CD4-positive, alpha-beta T cell treated with Interferon gamma for 1 hour (primary cell): ENCODE measurements at regions not wholly inside any gene's neighbourhood (a gene's known extent, or its start where the extent isn't known, plus 50 kb on each side); places are given as distances from the start of the nearest gene placed in this dataset.

Source experiments
- DNase-seq: peaks from one replicate; pipeline ENCODE4 v3.0.0-alpha.2; 2020

- DNase-seq, result no peak
Observed at GRCh38 chr4:155512046-155512445, 135.3 kb upstream of the MAP9 start.

DNA sequence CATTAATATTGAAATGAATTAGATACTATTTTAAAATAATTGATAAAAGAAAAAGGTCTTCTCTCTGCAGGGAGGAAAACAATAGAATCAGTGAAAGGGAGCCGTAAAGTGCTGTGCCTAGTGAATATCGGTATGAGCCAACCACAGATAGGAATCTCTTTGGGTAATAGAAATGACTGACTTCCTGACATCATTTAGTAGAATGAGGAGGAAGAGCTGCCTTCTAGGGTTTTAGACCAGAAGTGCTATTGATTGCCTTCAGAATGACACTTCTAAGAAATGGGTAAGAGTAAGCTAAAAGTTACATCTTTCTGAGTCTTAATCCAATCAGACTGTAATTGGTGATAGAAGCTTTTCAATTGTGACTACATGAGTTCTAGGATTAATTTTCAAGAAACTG lies 134.0 kb upstream of the MAP9 start:
- no peak for DNase-seq

DNA sequence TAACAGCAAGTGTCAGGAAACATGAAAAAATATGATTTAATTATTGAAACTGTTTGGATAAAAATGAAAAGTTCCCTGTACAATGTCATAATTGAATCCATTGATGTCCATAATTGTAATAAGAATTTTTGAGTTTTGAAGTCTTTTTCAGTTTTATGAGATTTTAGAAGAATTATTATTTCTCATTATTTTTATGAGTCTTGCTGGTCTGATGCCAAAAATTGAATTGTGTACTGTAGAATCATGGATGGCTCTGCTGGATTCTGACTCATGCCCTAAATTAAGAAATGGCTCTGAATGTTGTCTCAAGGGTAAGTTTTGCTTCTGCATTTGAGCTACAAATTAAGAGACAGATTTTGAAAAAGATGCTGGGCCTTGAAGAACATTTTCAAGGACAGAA lies 132.8 kb upstream of the MAP9 start:
- no peak for DNase-seq

DNA sequence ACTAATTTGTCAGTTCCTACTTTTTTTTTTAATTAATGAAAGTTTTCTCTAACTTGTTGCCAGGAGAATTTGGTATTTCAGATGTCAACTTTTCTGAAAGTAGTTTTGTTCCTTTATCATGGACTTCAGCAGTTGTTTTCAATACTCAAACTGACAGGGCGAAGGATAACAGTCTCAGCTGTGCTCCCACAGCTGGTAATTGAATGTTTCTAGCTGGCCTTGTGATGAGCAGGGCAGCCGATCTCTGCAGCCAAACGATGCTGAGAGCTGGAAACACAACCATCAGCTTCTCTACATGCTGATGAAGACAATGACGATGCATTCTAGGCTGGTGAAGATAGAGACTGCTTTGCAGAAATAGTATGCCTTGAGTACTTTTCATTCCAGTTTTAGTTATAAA lies 130.0 kb upstream of the MAP9 start:
- no peak for DNase-seq

DNA sequence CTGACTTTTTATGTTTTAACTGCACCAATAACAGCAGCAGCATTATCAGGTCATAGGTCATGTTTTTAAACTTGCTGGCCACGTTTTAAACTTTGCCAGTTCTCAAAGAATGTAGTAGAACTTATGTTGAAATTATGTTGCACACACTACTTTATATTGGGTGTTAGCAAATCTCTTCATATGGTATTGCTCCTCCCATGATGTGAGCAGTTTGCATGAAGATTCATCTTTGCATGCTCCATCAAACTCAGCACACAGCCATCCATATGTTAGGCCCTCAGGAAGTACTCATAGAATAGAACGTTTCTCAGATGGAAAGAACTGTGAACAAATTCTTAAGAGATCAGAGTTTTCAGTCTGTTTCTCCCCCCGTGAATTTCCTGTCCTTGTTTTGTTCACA lies 128.6 kb upstream of the MAP9 start:
- no peak for DNase-seq

GRCh38 chr4:155497306-155497705 lies 120.5 kb upstream of the MAP9 start:
- DNase-seq, result no peak

GRCh38 chr4:155496294-155496626 lies 119.5 kb upstream of the MAP9 start:
- DNase-seq, result no peak

- DNase-seq, result no peak
Observed at GRCh38 chr4:155495572-155496293, 119.0 kb upstream of the MAP9 start.

DNA sequence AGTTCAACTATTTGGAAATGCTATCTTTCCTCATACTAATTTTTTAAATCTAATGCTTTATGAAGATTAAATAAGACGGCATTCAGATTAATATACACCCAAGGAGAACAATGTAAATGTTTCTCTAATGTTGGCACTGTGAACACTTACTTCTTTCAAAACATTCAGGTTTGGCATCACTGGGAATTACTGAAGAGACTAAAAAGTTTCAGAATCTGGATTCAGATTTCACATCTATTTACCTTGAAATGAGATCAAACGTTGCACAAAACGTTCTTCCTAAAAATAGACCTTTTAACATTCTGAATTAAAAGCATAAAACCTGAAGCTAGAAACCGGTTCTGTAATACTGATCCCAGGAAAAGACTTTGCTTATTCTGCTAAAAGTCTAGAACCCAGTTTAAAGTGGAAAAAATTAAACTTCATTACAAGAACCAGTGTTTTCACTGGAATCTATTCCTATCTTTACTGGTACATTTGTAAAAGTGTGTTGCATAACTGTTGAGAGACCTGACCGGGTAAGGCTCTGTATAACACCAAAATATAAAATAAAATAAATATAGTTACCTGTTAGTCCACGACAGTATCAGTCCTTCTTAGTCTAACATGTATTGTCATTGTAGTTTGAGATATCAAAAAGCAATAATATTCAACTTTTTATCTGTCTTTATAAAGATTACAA lies 117.4 kb upstream of the MAP9 start:
- DNase-seq, result no peak

- no peak for DNase-seq
Observed at GRCh38 chr4:155491336-155492120, 114.8 kb upstream of the MAP9 start.

GRCh38 chr4:155489271-155489670 lies 112.5 kb upstream of the MAP9 start:
- DNase-seq, result no peak

DNA sequence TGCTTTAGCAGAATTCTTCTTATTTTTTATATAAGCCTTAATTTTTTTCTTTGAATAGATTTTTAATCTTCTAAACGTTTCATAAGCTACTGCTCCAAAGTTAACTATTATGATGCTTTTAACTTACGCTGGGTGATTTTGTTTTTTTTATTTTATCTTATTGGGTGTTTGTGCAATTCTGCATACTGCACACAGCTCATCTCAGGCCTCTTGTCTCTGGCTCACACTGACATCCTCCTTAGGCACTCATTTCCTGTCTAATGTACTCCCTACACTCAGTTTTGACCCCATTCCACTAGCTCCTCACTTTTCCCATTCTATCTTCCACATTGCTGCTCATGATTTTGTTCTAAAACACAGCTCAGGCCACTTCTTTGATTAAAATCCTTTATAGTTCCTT lies 111.9 kb upstream of the MAP9 start:
- no peak for DNase-seq

GRCh38 chr4:155487210-155487609 lies 110.4 kb upstream of the MAP9 start:
- DNase-seq, result no peak

GRCh38 chr4:155481150-155481549 lies 104.4 kb upstream of the MAP9 start:
- no peak for DNase-seq

GRCh38 chr4:155479835-155480234 lies 103.1 kb upstream of the MAP9 start:
- no peak for DNase-seq

GRCh38 chr4:155478336-155478835 lies 101.6 kb upstream of the MAP9 start:
- no peak for DNase-seq

- DNase-seq, result no peak
Observed at GRCh38 chr4:155474758-155475157, 98.0 kb upstream of the MAP9 start.

DNA sequence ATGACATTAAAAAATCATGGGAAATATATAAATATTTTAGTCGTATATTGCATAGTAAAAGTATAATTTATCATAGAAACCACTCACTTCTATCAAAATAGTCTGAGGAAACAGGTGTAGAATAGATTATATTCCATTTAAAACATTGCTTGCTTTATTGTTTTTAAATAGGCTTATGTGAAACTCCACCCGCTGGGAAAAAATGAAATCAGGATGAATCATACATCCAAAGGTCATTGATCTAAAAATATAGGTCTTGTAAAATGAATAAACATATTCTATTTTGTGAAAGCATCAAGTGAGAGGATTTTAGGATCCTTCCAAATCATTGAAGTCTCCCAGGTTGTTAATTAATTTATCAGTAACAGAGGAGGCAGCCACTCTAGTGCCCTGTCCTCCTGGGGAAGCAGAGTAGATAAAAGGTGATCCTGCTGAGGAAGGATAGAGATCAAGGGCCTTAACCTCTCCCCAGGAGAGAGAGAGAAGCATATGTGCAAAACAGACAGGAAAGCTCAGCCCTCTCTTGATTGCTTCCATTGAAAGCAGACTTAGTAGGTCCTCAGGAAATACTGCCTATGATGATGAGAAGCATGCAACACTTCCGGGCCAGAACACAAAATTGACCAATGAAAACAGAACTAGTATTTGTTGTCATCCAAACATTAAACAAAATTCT lies 96.8 kb upstream of the MAP9 start:
- no peak for DNase-seq

GRCh38 chr4:155468282-155468681 lies 91.5 kb upstream of the MAP9 start:
- no peak for DNase-seq

DNA sequence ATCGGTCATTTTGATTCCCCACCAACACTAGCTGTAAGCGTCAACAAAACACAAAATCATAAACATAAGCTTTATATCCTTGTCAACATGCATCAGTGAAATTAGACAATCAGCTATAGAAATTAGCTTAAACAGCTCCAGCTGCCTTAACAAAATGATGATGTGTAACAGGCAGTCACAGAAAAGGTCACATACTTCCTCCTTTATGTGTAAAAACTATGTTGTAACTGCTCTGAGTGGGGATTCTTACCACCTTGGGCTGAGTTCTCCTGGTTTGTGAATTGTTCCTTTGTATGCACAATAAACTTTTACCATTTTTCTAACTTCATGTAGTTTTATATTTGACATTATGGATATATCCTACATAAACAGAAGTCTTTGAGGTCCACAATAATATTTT lies 73.9 kb upstream of the MAP9 start:
- DNase-seq, result no peak

- DNase-seq, result no peak
Observed at GRCh38 chr4:155445306-155445705, 68.5 kb upstream of the MAP9 start.

- no peak for DNase-seq
Observed at GRCh38 chr4:155444721-155445120, 68.0 kb upstream of the MAP9 start.
